ENCODE measurements at regions not wholly inside any gene's neighbourhood (a gene's known extent, or its start where the extent isn't known, plus 50 kb on each side); places are given as distances from the start of the nearest gene placed in this dataset.

DNA sequence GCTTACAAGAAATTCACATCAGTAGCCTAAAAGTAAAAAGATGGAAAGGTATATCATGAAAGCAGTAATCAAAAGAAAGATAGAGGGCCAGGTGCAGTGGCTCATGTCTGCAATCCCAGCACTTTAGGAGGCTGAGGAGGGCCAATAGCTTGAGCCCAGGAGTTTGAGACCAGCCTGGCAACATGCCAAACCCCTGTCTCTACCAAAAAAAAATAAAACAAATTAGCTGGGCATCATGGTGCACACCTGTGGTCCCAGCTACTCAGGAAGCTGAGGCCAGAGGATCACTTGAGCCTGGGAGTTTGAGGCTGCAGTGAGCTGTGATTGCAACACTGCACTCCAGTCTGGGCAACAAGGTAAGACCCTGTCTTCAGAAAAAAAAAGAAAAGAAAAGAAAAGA is 55.5 kb downstream of the GSPT2 start:
- DNase-seq: no peak

DNA sequence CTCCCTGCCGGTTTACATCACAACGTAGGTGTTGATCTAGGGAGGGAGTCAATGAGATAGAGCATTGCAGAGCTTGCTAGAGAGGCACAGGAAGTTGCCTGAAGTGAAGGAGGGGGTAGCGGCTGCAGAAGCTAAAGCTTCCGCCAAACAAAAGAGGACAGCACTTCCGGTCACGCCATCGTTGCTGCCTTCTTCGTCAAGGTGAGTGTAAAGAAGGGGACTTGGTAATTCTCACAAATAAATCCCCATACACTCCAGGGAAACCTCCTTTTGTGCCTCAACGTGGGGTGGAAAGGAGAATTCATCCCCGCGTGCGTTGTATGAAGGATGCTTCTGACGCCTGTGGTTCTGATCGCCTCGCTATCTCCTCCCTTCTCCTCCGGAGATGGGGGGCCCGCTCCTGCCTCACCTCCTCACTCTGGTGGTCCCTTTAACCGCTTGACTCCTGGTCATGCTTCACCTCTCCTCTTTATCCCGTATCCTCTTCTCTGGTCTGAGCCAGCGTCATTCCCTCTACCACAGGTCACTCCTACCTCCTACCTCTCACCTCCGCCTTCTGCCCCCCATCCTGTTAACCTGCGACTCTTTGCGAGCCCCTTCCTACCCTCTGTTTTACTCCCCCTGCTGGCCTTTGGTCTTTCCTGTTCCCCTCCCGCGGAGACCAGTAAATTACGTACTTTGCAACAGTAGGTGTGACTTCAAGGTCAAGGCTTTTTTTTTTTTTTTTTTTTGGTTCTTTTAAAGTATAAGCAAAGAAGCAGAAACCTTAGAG is 59.9 kb downstream of the GSPT2 start:
- peak; percentile 79 for DNase-seq

DNA sequence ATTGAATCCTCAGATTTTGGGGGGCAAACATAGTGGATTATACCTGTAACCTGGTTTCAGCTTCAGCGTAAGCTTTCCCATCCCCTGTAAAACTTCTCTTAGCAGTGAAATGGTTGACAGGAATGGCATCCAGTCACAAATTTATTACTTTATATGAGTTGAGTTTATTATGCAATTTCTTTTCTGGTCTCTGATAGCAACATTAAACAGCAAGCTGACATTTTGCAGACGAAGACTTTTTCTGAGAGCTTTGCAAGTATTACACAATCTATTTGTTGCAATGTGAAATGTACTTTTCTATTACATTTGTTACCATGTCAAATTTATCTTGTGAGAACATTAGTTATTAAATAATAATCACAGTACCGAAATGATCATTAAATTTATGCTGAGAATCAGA is 60.6 kb downstream of the GSPT2 start:
- no peak for DNase-seq

DNA sequence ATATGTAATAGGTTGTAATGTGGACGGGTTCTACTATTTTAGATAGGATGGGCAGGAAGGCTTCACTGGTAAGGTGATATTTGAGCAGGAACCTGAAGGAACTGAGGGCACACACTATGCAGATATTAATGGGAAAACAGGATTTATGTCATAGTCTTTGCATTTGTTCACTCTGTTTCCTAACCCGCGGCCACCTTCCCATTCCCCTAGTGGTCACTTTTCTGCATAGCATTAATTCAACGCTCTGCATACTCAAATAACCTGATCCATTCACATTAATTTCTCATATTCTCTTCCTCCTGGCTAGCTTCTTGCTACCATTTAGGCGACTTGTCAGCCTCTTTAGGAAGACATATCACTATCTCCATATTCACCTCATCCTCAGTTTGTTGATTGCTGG is 61.5 kb downstream of the GSPT2 start:
- DNase-seq: no peak

DNA sequence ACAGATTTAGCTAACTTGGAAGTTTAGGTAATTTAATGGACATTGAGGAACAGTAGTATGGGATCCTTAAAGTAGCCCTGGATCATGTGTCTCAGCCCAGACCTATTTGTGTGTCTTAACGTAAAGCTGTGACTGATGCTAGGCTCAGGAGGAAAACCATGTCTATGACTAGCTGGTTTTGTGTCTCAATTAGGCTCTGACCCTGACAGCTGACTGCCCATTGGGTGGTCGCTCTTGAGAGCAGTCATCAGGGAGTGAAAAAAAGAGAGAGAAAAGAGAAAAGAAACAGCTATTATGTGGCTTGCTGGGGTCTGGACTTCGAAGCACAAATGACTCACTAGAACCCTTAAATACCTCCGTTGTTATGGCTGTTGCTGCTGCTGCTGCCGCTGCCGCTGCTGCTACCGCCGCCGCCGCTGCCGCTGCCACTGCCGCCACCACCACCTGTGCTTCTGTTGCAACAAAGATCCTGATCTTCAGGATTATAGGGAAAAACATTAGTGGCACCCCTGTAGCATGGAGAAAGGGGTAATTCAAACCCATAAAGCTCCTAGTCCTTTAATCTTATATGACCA is 70.7 kb downstream of the GSPT2 start:
- DNase-seq: peak; percentile 54

DNA sequence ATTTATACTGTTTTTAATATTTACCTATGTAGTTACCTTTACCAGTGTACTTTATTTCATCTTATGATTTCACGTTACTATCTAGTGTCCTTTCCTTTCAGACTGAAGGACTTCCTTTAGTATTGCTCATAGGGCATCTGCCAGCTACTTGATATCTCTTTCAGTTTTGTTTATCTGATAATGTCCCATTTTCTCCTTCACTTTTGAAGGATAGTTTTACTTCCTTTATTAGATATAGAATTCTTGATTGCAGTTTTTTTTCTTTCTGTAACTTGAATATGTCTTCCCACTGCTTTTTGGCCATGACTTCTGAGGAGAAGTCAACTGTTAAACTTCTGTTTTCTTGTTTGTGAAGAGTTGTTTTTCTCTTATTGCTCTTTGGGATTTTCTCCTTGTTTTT is 69.4 kb upstream of the MAGED1 start:
- DNase-seq: no peak

DNA sequence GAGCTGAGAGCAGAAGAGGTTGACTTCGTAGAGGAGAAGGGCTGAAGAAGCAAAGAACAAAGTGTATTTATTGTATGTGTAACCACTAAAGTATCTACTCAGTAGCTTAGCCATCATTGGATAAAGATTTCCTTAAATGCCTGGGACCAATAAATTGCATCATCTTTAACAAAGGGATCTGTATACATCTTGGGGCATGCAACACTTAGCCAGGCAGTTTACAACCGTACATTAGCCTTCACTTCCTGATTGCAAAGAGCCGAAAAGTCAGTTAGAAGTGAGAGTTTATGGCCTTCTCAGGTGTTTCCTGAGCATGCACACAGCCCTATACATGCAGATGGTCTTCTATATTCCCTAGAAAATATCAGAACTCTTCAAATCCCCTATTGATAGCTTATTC is 68.0 kb upstream of the MAGED1 start:
- DNase-seq: no peak

DNA sequence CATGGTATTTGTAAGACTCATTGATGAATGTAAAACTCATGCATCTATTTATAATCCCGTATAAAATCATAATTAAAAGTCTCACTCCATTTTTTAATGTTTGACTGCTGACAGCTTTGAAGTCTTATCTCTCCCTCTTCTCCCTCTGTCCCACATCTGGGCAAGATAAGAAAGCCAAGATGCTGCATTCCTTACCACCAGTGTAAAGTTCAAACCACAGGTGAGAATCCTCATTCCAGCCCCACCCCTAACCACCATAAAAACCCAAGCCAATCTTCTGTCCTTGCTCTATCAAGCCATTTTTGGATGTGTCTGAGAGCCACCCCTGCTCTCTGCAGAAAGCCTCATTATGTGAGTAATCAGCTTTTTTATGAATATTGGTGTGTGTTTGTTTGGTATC is 59.3 kb upstream of the MAGED1 start:
- no peak for DNase-seq

DNA sequence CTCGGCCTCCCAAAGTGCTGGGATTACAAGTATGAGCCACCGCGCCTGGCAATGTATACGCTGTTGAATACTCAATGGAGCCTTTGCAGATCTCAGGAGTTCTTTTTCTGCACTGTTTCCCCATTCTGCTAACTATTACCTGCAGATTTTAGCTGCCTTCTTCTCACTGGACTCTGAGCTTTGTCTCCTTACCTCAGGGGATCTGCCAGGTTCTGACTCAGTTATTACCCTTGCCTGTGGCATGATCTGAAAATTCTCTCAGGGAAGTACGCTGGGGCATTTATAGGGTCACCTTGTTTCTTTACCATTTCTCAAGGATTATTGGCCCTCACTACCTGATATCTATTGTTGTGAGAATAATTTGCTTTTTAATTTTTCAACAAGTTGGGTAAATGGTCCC is 56.6 kb upstream of the MAGED1 start:
- DNase-seq: no peak

DNA sequence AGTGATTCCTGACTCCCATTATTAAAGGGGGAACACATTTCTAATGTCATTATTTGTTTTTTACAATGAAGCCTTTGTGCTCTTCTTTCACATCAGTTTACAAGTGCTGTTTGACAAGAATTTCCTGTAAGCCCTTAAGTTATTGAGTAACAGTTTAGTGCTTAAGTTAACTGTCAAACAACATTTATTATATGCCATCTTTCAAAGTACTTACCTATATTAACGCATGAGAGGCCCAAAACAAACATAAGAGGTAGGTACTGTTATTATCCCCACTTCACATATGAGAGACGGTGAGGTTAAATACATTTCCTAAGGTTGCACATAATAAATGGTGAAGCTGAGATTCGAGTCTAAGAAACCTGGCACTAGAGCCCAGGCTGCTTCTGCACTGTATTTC is 56.0 kb upstream of the MAGED1 start:
- no peak for DNase-seq

DNA sequence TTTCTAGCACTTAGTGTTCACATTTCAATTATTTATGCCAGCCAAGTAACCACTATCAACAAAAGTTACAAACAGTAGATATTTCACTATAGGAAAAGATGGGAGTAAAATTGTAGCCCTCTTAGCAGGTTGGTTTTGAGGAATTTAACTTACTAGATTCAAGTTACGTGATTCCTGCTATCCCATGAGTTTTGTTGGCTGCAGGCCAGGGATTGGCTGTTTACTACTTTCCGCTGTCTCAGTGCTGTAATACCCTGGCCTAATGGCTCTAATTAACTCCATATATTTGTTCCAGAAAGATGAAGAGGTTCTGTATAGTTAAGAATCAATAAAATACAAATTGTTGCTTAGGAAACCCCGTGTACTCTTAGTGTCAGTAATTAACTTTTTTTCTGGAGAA is 55.5 kb upstream of the MAGED1 start:
- peak; percentile 63 for DNase-seq

All from eye (tissue), 1 donor.